ENCODE measurements at regions not wholly inside any gene's neighbourhood (a gene's known extent, or its start where the extent isn't known, plus 50 kb on each side); places are given as distances from the start of the nearest gene placed in this dataset.

DNA sequence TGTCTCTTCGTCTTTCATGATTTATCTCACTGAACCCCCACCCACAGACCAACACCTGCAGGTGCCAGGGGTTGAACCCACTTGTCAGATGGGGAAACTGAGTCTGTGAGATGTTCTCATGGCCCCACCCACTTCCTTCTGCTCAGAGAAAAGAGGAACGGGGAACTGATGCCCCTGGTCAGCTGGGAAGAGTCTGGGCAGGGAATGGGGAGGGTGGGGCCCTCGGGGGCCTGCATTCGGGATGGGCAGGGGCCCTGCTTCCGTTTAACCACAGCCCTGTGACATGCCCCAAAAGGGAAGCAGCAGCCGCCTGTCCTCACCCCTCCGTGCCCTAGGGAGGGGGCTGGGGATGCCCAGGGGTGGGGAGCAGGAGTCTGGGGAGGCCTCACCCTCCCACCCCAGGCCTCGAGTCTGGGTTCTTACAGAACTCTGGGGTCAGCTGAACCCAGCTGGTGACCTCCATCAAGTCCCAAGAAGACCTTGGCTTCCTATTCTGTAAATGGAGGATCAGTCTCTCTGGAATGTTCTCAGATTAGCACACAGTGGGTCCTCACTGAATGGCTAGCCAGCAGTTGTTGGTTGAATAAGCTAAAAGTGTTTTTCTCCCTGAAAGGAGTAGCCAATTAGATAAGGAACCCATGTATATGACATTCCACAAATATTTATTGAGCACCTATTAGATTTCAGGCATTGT, 81.5 kb downstream of the CEBPB start:
- TF ChIP-seq, protein P1, sequence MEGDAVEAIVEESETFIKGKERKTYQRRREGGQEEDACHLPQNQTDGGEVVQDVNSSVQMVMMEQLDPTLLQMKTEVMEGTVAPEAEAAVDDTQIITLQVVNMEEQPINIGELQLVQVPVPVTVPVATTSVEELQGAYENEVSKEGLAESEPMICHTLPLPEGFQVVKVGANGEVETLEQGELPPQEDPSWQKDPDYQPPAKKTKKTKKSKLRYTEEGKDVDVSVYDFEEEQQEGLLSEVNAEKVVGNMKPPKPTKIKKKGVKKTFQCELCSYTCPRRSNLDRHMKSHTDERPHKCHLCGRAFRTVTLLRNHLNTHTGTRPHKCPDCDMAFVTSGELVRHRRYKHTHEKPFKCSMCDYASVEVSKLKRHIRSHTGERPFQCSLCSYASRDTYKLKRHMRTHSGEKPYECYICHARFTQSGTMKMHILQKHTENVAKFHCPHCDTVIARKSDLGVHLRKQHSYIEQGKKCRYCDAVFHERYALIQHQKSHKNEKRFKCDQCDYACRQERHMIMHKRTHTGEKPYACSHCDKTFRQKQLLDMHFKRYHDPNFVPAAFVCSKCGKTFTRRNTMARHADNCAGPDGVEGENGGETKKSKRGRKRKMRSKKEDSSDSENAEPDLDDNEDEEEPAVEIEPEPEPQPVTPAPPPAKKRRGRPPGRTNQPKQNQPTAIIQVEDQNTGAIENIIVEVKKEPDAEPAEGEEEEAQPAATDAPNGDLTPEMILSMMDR (optimal IDR thresholded peaks at IDR 0.05 in 1 of 3, IDR thresholded peaks at IDR 0.05 in 1 of 3, conservative IDR thresholded peaks at IDR 0.05 in 1 of 3; ENCODE audit: extremely low read depth in 1 of 3, insufficient read depth in 2 of 3, low read length in 3 of 3), result no peak
- TF ChIP-seq EZH2 (IDR thresholded peaks at IDR 0.05; ENCODE audit: low read length), result no peak

Data from keratinocyte (primary cell).